Small intestine (tissue), 7 donors: ENCODE measurements at regions not wholly inside any gene's neighbourhood (a gene's known extent, or its start where the extent isn't known, plus 50 kb on each side); places are given as distances from the start of the nearest gene placed in this dataset.
"Not testable (repeated sequence)": the region's sequence is repeated elsewhere in the genome, so short reads cannot be mapped to it uniquely, and the experiment has no call there.

Experiments used
- DNase-seq, 2 donors: peaks; one replicate each; pipeline versions ENCODE4 v3.0.0 to v3.0.0-alpha.2; 2013
- FAIRE-seq: peaks from 2 replicates; lab custom pipeline; 2012; peaks lifted over from hg19 to GRCh38; lab: Jason Lieb, UNC
- H3K27ac ChIP-seq, 3 donors: one replicate each; pipeline ENCODE4 v1.5.1; 2013; ENCODE audit warnings: low read length in 2 of 3, mild to moderate bottlenecking in 2 of 3, control low read depth in 1 of 3, inconsistent platforms in 1 of 3, low read depth in 1 of 3, moderate library complexity in 1 of 3
- H3K27me3 ChIP-seq, 3 donors: one replicate each; pipeline ENCODE4 v1.6.1; 2013; ENCODE audit warnings: low read length in 3 of 3, inconsistent platforms in 1 of 3; ENCODE audit not compliant: control insufficient read depth in 3 of 3, insufficient read depth in 3 of 3
- H3K36me3 ChIP-seq, 3 donors: one replicate each; pipeline ENCODE4 v1.6.1; 2013; ENCODE audit warnings: low read length in 3 of 3, inconsistent platforms in 1 of 3, low read depth in 1 of 3, mild to moderate bottlenecking in 1 of 3, moderate library complexity in 1 of 3; ENCODE audit not compliant: control insufficient read depth in 3 of 3, insufficient read depth in 2 of 3
- H3K4me1 ChIP-seq, 3 donors: one replicate each; pipeline ENCODE4 v1.6.1; 2013; ENCODE audit warnings: low read length in 2 of 3, inconsistent platforms in 1 of 3, low read depth in 1 of 3, mild to moderate bottlenecking in 1 of 3, moderate library complexity in 1 of 3; ENCODE audit not compliant: control insufficient read depth in 3 of 3, insufficient read depth in 2 of 3
- H3K4me3 ChIP-seq, 3 donors: one replicate each; pipeline ENCODE4 v1.5.1; 2013; ENCODE audit warnings: low read length in 3 of 3, control low read depth in 1 of 3, inconsistent platforms in 1 of 3, low read depth in 1 of 3, mild to moderate bottlenecking in 1 of 3, moderate library complexity in 1 of 3
- H3K9me3 ChIP-seq, 2 donors: one replicate each; pipeline ENCODE4 v1.6.1; 2013; ENCODE audit warnings: low read depth in 1 of 2, low read length in 1 of 2; ENCODE audit not compliant: control insufficient read depth in 2 of 2, insufficient read depth in 1 of 2
- WGBS, 3 donors: extraction: QIAGEN DNeasy Blood & Tissue Kit; methylation state at CpG; one replicate each; pipeline ENCODE4 v1.1.7; 2013; 5-methylcytosine and 5-hydroxymethylcytosine counted together
- donor health status: healthy with polysubstance abuse.
- donor health status: control.
- donor health status: control.
- donor health status: Bipolar disorder and iron deficiency.
- donor health status: healthy.

GRCh38 chr1:118300808-118301207, 115.8 kb upstream of the SPAG17 start:
- H3K27me3 ChIP-seq, result no peaks in the 10 kb centered on the region
- H3K27ac ChIP-seq, result no peak overlapping the region
- H3K4me3 ChIP-seq, result no peak overlapping the region
- no peaks in the 10 kb centered on the region for H3K9me3 ChIP-seq
- H3K4me1 ChIP-seq, result no peaks in the 10 kb centered on the region
- DNase-seq (no peak), FAIRE-seq (no peak)
- no peaks in the 10 kb centered on the region for H3K36me3 ChIP-seq

- H3K27ac ChIP-seq, result no peak overlapping the region
- DNase-seq (no peak), FAIRE-seq (no peak)
- no peak overlapping the region for H3K4me3 ChIP-seq
- no peaks in the 10 kb centered on the region for H3K36me3 ChIP-seq
- H3K27me3 ChIP-seq, result no peaks in the 10 kb centered on the region
- no peaks in the 10 kb centered on the region for H3K9me3 ChIP-seq
- no peaks in the 10 kb centered on the region for H3K4me1 ChIP-seq
- WGBS, 3 donors, result 93 to 96% (median 93%) methylated on average over 5 of the region's 5 CpGs
Measured at GRCh38 chr1:118298397-118298796, 113.4 kb upstream of the SPAG17 start.

GRCh38 chr1:118297521-118297920, 112.5 kb upstream of the SPAG17 start:
- Histone ChIP-seq H3K27ac (no peak overlapping the region), H3K27me3 (no peaks in the 10 kb centered on the region), H3K9me3 (no peaks in the 10 kb centered on the region), H3K4me3 (no peak overlapping the region), H3K36me3 (no peaks in the 10 kb centered on the region), H3K4me1 (no peaks in the 10 kb centered on the region)
- DNase-seq (no peak), FAIRE-seq (no peak)

GRCh38 chr1:118294875-118295642, 110.0 kb upstream of the SPAG17 start:
- Histone ChIP-seq H3K9me3 (no peaks in the 10 kb centered on the region), H3K4me3 (no peak overlapping the region), H3K4me1 (no peaks in the 10 kb centered on the region), H3K27me3 (no peaks in the 10 kb centered on the region), H3K36me3 (no peaks in the 10 kb centered on the region), H3K27ac (no peak overlapping the region)
- DNase-seq (no peak), FAIRE-seq (no peak)
- WGBS, 3 donors, result 59 to 90% (median 75%) methylated on average over 6 of the region's 6 CpGs

- no peaks in the 10 kb centered on the region for H3K27me3 ChIP-seq
- no peaks in the 10 kb centered on the region for H3K4me1 ChIP-seq
- WGBS, 3 donors, result 73 to 76% (median 74%) methylated on average over 6 of the region's 6 CpGs
- H3K4me3 ChIP-seq, result no peak overlapping the region
- no peaks in the 10 kb centered on the region for H3K36me3 ChIP-seq
- FAIRE-seq (no peak), DNase-seq (no peak)
- no peaks in the 10 kb centered on the region for H3K9me3 ChIP-seq
- H3K27ac ChIP-seq, result no peak overlapping the region
Measured at GRCh38 chr1:118291661-118292060, 106.6 kb upstream of the SPAG17 start.

- no peak for DNase-seq
- WGBS, 3 donors, result 78 to 82% (median 78%) methylated on average over 6 of the region's 6 CpGs
- FAIRE-seq, result no peak
Measured at GRCh38 chr1:118290571-118290970, 105.5 kb upstream of the SPAG17 start.

GRCh38 chr1:118290046-118290445, 105.0 kb upstream of the SPAG17 start:
- no peaks in the 10 kb centered on the region for H3K4me1 ChIP-seq
- DNase-seq, result no peak
- no peak overlapping the region for H3K27ac ChIP-seq
- no peak for FAIRE-seq
- H3K4me3 ChIP-seq, result no peak overlapping the region
- 66 to 83% (median 77%) methylated on average over 4 of the region's 4 CpGs for WGBS, 3 donors
- no peaks in the 10 kb centered on the region for H3K27me3 ChIP-seq
- no peaks in the 10 kb centered on the region for H3K36me3 ChIP-seq
- H3K9me3 ChIP-seq, result no peaks in the 10 kb centered on the region

More at GRCh38 chr1:118290571-118290970, 105.5 kb upstream of the SPAG17 start:
- H3K9me3 ChIP-seq, result no peaks in the 10 kb centered on the region
- no peak overlapping the region for H3K4me3 ChIP-seq
- no peaks in the 10 kb centered on the region for H3K27me3 ChIP-seq
- H3K4me1 ChIP-seq, result no peaks in the 10 kb centered on the region
- no peak overlapping the region for H3K27ac ChIP-seq
- H3K36me3 ChIP-seq, result no peaks in the 10 kb centered on the region

GRCh38 chr1:118280656-118281055, 95.6 kb upstream of the SPAG17 start:
- not testable (repeated sequence) for H3K4me3 ChIP-seq, DNase-seq, FAIRE-seq, H3K27ac ChIP-seq, H3K36me3 ChIP-seq, H3K9me3 ChIP-seq, H3K4me1 ChIP-seq, H3K27me3 ChIP-seq
- WGBS, 3 donors, result 86 to 93% (median 87%) methylated on average over 10 of the region's 10 CpGs
